Stimulated activated CD4-positive, alpha-beta T cell treated with anti-CD3 and anti-CD28 coated beads, TNF-alpha, amount 100 ng/mL, for 48 hours (primary cell): ENCODE measurements at regions not wholly inside any gene's neighbourhood (a gene's known extent, or its start where the extent isn't known, plus 50 kb on each side); places are given as distances from the start of the nearest gene placed in this dataset.

Experiments
- DNase-seq, 3 donors: peaks; one replicate each; pipeline ENCODE4 v3.0.0-alpha.2; 2020; ENCODE audit warnings: low read depth in 3 of 3

DNA sequence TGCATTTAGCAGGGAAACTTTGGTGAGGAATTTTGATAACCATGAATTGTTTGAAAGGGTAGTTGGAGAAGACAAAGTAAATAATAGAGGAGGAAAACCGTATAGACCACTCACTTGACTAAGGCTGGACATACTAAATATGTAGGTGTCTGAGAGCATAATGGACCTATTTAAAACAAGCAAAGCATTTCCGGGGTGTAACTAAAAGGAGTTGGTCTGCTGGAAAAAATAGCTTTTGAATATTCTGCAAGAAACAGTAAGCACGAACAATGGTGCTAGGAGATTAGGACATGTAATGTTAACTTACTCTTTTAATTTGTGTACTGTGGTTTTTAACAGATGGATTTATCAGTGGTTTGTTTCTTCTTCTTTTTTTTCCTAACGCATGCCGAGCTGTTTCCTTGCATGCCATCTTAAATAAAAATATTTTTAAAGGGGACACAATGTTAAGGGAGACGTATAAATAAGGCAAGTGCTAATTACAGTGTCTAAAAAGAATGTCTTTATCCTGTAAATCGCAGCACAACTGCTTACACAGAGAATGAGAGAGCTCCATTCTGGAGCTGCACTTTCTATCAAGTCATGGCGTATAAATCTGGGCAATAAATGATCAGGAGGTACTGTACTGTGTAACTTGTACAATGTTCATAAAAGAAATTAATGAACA lies 492.1 kb downstream of the LMO4 start:
- DNase-seq = no peak

DNA sequence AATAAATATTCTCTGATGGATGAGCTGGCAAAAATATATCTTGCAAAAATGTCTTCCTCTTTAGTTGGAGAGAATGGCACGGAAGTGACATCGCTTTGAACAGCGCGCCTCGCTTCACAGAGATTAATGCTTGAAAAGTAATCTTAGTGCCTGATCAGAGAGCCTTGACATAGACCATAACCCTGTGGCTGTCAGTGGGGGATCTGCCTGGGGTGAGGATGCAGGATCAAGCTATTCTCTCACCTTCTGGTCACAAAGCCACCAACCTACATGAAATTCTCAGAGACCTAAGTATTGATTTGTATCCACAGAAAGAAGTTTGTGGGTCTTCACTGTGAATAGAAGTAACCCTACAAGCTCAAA lies 492.6 kb downstream of the LMO4 start:
- DNase-seq = no peak

DNA sequence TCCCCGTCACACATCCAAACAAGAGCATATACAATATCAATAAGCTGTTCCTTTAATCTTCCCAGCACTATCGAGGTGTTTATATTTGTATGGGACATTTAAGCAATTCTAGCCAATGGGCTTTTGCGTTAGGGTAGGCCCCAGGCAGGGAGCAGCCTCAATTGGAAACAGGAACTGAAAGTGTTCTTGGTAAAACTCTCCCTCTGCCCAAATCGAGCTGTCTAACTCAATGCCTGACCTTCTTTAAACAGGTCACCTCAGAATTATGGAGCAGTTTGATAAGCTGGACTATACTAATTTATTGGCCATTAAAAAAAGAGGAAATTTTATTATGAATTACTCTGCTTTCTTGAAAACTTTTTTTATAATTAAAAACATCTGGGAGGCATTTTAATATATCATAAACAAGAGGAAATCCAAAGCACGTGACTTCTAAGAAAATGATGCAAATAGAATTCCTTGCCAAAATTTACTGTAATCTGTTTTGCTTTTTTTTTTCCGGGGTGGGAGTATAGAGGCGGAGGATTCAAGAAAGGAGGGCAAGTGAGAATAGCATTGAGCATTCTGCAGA lies 498.1 kb downstream of the LMO4 start:
- no peak for DNase-seq

DNA sequence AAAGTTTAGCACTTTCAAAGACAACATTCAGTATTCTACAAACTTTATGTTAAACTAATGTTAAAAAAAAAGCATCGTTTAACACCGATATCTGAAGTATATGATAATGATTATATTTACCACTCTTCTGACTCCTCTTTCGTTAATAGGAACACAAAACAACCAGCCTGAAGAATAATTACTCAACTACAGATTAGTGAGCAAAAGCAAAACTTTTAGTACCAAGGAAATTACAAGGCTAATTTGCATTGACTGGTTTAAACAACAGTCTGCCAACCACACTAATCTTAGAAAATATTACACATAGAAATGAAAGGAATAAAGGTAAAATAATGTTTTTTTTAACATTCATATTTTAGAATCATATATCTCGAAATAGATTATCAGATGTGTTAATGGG lies 500.7 kb downstream of the LMO4 start:
- DNase-seq = no peak

DNA sequence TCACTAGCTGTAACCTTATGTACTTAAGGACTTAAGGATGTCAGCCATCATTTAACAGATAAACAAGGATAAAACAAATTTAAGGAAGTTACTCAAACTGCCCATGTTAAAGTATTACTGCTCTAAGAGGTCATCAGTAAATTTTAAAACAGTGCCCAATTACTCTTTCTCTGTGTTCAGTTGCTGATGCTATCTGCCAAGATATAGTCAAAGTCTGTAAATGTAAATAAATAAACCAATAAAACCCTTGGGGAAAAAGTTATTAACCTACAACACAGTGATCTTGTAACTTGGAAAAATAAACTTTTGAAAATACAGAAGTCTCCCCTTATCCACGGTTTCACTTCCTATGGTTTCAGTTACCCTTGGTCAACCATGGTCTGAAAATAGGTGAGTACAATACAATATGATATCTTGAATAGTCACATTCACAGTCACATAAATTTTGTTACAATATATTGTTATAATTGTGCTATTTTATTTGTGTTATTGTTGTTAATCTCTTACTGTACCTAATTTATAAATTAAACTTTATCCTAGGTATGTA lies 501.8 kb downstream of the LMO4 start:
- DNase-seq = no peak

DNA sequence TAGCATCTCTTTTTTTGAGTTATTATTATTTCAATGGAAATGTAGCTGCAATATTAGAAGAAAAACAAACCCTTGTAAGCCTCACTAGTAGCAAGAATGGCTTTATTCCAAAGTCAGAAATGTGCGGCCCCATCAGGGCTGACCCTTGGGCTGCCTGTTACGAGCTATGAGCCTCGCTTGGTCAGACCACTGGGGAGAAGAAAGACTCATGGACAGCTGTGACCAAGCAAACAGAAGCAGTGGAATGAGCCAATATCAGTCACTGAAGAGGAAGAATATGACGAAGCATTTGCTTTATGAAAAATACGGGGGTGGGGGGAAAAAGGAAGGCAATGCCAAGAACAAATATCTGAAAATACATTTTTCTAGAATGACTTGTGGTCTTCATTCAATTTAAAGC lies 504.5 kb downstream of the LMO4 start:
- DNase-seq = no peak

DNA sequence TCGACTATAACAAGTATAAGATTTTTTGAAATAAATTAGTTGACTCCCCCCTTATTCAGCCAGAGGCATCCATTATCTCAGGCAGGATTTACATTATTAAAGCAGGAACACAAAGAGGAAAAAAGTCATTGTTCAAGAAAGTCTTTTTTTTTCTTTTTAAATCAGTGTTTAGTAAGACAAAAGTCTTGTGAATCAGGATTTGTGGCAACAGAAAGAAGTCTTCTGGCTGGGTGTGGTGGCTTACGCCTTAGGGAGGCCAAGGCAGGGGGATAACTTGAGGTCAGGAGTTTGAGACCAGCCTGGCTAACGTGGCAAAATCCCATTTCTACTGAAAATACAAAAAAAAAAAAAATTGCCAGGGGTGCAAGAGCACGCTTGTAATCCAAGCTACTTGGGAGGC lies 505.5 kb downstream of the LMO4 start:
- DNase-seq = no peak

DNA sequence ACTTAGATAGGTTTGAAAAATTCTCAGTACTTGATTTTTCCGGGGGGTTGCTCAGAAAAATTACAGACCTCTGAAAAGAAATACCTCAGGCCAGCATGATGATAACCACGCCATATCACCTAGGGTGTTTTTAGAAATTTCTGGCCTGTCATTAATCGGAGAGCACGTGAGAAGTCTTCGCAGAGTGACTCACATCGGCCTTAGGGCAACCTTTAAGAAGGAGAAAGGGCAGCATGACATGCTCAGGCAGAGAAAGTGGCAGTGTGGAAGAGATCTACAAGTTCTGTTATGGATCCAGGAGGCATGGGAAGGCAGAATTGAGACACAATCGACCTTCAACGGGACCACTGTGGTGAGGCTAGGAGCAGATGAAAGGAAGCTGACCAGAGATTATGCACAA lies 506.3 kb downstream of the LMO4 start:
- DNase-seq = no peak

DNA sequence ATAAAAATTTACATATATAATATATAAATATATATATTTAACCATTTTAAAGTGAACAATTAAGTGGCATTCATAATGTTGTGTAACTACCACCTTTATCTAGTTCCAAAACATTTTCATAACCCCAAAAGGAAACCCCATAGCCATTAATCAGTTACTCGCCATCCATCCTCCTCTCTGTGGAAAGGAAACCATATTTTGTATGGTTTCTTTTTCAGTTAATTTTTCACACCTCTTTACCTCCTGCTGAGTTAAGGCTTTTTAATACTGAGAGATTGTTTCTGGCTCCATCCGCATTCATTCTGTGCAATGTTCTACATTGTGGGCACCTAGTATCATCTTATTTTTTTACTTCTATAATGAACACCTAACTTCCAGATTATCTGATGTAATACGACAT lies 512.1 kb downstream of the LMO4 start:
- no peak for DNase-seq

DNA sequence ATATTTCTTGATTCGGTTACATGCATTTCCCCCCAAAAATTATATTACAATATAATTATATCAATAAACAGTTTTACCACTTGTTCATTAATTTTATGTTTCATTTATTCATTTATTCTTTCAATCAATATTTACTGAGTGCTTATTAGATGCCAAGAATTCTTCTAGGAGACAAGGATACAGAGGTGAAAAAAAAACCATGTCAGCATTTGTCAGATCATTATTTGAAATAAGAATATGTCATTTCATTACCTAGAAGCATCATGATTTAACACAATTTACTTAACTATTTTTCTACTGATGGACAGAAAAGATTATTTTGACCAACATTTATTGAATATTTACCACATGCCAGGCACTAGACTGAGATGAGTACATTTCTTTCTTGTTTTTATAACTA lies 512.7 kb downstream of the LMO4 start:
- no peak for DNase-seq

DNA sequence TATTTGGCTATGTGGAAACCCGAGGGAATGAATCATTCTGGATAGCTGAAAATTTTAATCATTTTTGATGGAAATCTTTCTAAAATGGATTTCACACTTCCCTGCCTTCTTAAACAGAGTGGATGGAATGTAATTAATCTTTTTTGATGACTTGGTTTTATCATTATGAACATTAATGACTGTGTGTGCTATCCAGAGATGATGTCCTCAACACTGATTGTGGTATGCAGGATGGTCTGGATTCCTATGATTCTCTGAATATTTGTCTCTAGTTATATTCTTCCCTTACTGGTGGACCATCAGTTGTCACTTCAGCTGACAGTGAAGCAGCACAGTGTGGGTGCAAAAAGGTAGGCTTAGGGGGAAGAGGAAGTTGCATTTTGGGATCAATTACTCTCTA lies 513.5 kb downstream of the LMO4 start:
- no peak for DNase-seq

DNA sequence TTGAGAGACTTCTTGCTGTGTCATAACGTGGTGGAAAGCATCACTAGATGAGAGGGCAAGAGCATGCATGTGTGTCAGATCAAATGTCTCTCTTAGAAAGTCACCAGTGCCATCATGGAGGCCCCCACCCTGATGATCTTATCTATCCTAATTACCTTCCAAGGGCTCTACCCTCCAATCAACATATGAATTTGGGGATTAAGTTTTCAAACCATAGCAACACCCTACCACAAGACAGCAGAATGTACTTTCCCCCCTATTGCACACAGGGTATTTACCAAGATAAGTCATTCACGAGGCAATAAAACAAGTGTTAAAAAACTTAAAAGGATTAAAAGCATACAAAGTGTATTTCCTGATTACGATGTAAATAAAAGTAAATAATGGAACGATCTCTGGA lies 515.6 kb downstream of the LMO4 start:
- no peak for DNase-seq

DNA sequence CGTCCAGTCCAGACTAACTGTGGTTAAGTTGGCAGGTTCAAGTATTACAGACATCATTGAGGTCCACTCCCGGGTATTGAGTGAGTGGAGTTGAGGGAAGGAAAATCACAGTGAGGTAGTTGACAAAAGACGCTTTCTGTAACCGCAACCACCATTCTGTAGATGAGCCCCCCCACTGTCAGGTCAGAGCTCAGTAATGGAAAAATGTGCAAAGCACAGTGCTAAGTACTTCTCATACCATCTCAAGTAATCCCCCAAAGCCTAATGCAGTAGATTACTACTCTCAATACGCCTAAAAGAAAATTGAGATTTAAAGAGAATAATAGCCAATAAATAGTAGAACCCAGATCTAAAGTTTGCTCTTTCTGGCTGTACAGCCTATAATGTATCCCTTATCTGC lies 522.8 kb downstream of the LMO4 start:
- DNase-seq = no peak

DNA sequence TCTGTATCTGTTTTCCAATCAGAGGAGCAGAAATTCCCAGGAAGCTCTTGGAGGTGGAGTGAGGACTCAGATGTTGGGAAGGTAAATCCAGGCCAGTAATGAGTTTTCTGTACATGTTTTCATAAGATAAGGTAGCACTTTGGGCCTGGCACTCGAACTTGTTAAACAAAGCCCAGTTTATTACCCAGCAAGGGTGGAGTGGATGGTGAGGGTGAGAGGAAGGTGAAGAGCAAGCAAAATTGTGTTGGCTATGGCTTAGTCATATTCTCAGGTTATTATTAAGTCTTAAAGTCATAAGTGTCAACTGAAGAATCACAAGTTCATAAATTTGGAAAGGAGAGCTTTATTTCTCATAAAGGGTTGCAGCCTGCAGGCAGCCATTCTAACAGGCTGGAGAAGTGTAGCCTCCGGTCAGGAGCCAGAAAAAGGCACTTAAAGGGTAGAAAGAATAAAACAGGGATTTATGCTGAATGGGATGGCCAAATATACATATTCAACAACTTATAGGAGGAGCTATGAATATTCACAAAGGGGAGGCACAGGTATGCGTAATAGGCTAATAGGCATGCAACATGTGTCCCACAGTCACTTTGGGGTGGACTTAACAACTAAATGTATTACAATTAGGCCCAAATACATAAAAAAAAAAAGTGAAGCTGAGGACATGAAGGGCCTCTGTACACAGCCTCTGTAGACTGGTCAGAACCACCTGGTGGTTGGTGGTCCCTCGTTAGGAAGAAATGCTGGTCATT lies 523.9 kb downstream of the LMO4 start:
- DNase-seq = no peak

DNA sequence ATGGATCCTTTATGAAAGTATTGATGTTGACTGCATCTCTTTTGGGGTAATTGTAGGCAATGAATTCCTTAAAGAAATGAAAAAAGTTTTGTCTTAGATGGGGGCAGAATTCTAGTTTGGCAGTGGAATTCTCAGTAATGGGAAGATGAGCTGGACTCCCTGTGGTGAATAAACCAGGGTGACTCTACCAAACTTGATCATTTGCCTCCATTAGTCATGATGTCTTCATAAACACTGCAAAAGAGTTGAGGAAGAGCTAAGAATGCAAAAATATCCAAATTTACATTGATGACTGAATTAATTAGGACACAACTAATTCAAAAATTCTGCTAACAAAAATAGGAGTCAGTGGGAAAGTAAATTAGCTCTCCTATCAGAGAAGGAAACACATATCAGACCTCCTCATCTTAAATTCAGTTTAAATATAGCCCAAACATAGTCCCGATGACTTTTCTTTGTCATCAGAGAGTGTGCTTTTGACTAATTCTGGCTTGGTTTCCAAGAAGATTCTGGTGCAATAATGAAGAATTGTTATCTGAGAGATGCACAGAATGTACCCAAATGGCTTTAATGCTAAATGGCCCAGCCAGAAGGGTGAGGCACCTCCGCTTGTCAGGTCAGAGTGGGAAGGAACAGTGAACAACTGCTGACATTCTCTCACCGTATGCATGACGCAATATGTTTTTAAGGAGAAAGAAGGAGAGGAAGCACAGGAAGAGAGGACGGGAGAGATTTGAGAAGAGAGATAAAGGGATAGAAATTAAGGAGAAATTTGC lies 525.1 kb downstream of the LMO4 start:
- no peak for DNase-seq

DNA sequence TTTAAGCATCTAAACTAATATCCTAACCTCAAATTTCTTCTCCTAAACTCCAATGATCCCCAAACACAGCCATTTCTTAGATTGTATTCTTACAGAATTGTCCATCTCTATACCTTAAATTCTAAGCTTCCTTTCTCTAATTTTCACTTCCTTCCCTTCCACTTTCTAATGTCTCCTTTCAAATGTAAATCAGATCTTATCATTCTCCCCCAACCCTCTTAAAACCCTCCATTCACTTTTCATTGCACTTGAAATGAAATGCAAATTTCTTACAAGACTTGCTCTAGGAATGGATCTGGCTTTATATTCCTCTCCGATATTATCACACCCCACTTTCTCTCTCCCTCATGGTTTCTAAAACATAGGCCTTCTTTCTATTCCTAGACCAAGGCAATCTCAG lies 534.6 kb downstream of the LMO4 start:
- no peak for DNase-seq

DNA sequence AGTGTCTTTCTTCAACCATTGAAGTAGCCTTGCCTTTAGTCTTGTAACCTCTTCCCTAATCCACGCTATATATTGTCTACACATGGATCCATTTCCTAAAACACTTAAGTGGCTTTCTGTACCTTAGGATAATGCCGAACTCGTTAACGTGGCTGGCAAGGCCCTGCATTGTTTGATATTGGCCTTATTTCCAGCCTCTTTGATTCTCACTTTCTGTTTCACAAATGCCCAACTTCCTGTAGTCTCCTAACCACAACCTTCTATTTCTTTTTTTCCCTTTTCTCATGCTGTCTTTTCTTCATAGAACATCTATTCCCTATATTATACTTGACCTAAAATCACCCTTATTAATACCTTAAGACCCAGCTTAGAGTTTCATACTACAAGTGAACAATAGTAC lies 536.0 kb downstream of the LMO4 start:
- DNase-seq = no peak

DNA sequence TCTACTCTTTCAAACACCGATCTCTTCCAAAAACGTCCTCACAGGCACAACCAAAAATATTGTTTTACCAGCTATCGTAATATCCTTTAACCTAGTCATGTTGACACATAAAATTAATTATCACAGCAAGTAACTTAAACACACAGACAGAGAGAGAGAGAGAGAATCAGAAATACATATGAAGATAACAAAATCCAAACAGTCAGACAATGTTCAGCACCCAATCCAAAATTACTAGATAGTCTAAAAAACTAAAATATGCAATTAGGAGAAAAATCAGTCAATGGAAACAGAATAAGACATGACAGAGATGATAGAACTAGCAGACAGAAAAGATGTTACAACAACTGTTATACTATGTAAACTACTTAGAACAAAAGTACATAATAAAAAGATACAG lies 537.7 kb downstream of the LMO4 start:
- no peak for DNase-seq

DNA sequence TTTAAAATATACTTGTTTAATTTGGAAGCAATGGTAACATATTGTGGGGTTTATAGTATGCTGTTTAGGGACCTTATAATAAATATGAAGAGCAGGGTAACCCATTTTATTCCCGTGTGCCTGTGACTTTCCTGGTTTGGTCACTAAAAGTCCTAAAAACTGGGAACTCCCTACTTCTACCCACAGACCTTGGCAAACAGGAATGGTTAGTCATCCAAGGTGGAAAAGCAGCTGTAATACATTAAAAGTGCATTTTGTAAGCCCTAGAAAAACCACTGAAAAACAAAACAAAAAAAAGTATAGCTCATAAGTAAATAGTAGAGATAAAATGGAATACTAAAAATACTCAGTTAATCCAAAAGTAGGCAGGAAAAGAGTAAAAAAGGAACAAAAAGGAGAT lies 538.9 kb downstream of the LMO4 start:
- no peak for DNase-seq

DNA sequence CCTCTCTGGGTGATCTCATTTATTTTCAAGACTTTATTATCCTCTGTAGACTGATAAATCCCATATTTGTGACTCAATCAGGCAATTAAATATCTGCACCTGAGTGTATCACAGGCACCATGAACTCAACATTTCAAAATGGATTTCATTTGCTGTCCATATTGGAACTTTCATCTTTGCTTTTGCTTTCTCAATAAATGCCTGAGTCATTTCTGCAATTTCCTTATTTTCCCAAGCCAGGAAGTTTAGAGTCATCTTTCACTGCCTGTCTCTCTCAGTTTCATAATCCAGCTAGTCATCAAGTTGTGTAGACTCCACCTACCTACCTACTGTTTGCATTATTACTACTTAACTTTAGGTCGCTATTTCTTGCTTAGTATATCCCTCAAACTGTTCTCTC lies 540.9 kb downstream of the LMO4 start:
- DNase-seq = no peak

DNA sequence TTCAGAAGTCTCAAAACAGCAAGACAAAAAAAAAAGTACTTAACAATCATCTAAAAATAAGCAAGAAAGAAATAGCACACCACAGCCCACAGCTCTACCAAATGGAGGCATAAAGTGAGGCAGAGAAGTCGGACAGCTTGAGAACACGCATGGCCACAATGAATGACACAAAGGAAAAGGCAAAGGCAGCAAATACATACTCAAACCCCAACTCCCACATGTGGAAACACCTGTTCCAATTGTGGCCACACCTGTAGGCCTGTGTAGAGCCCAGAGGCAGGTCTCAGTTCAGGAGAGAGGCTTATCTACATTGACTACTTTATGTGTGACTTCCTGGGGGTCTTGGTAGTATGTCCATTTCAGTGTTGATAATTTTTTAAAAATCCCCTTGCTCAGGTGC lies 543.5 kb downstream of the LMO4 start:
- DNase-seq = no peak

DNA sequence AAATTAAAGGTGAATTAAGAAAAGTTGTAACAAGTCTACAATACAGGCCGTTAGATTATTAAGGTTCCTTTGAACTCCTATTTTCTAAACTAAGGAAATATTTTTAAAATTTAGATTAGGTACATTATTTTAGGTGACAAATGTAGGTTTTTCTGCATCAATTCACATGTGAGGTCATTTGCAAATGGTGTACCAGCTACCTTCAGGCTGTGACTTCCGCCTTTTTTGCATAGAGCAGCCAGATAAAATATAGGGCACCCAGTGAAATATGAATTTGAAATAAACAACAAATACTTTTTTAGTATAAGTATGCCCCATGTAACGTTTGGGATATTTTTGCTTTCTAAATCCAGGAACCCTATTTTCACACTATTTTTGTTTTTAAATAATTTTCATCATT lies 544.0 kb downstream of the LMO4 start:
- no peak for DNase-seq

DNA sequence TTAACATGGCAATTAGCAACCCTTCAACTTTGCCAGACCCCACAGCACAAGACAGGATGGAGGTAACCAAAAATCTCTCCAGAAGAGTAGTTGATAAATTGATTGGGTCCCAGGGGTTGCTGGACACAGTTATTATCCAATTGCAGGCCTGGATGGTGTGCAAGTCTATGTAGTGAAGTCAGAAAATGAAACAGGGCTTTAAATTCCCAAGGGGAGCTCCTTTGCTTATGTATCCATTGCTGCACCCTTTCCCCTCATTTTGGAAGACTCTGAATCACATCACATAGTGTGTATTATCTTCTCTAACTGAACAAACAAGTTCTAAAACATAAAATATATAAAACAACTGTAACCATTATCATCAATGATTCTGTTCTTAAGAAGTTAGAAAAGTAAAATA lies 550.2 kb downstream of the LMO4 start:
- no peak for DNase-seq
